ENCODE measurements at regions not wholly inside any gene's neighbourhood (a gene's known extent, or its start where the extent isn't known, plus 50 kb on each side); places are given as distances from the start of the nearest gene placed in this dataset.

DNA sequence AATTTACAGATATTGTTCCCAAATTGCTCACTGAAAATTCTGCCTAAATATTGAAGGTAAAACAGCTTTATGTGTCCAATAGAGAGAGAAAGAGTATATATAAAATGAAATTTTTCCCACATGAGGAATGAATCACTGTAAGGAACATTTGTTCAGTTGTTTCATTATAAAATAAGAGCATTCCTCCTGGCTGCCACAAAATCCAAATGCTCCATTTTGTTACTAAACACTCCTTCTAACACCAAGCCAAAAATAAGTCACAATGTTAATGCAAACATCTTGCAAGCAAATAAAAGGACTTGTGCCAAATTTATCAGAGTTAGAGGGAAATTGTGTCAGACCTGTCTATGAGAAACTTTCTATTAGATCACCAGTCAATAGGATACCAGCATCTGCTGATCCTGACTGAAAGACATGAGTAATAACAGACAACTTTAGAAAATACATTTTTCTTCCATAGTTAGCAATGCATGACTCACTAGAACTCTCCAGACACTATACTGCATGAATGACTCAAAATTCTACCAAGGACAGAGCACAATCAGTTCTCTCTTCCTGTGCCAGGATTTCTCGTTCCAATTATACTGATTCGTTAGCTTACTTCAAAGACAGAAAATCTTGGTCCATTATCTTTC is 83.5 kb upstream of the FNDC3A start:
- DNase-seq = no peak

DNA sequence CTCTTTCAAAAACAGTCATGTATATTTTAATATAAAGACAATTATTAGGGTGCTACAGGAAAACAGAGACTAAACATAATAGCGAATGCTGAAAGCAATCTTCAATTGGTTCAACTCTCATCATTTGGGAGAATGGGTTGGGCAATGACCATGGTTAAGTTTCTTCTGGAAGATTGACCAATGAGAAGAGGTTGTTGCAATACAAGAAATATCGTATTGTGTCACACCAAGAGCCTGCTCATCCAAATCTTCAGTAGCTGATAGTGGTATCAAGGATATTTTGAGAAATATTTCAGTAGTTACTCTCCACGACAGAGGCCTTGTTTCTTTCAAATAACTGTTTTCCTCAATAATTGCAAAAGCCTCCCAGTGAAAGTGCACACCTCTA is 83.0 kb upstream of the FNDC3A start:
- DNase-seq = no peak

DNA sequence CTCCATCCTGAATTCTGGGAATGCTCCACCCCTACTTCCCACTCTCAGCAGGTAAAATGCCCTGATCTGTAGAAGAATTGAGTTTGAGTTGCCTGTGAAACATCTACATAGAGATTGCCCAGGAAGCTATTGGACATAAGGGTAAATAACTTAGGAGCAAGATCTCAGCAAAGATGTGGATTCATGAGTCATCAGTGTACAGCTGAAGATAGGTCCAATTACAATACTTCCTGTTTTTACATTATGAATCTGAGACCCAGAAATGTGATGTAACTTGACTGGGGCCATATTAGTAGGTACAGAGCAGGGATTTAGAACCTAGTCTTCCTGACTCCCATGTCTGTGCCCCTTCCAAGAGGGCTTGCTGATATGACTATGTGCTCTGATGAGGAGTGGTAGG is 79.4 kb upstream of the FNDC3A start:
- DNase-seq = no peak

DNA sequence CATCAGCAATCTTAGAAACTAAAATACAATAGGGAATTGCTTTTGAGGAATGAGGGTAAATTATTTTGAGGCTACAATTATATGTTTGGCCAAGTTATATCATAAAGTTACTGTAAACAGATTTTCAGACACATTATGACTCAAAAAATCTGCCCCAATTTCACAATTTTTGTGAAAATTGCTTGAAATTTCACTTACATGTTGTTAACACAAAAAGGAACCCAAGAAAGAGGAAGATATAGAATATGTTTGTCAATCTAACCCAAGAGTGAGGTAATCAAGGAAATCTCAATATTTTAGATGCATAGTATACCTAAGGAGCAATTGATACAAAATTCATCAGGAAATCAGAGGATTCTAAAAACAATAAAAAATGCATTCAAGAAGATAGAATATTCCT is 73.9 kb upstream of the FNDC3A start:
- DNase-seq = no peak

DNA sequence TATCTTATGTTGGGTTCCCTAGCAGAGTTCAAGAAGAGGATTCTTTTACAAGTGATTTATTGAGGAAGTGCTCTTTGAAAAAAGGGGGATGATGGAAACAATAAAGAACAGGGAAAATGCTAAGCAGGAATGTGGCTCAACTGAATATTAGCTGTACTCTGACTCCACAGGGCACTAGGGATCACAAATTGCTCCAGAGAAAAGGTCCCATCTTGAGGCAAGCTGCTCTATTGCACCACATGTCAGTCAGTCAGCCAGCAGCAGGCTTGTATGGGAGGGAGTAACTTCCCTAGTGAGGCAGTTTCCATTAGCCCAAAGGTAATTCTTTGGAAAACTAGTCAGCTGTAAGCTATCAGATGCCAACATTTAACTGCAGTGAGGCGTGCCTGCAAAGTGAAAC is 73.3 kb upstream of the FNDC3A start:
- no peak for DNase-seq

DNA sequence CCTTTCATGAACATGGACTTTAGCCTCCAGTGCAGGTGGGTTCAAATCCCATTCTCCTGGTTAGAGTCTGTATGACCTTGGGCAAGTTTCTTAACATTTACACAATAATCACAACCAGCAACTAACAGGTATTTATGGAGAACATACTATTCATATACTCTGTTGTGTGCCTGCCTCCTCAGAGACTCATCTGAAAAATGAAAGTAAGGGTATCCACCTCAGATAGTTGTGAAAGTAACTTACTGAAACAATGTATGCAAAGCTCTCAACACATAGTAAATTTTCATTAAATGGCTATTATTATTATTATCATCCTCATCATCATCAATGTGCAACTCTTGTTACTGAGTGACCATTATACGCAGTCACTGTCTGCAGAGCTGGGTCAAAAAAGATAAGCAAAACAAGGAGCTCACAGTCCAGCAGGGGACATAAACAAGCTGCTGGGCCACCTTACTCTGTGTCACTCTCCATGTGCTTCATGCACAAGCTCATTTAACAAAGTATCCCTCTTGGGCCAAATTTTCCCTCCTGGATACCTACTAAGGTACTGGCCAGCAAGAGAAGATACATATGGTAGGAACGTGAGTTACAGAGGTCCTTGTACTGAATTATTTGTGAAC is 70.9 kb upstream of the FNDC3A start:
- no peak for DNase-seq

DNA sequence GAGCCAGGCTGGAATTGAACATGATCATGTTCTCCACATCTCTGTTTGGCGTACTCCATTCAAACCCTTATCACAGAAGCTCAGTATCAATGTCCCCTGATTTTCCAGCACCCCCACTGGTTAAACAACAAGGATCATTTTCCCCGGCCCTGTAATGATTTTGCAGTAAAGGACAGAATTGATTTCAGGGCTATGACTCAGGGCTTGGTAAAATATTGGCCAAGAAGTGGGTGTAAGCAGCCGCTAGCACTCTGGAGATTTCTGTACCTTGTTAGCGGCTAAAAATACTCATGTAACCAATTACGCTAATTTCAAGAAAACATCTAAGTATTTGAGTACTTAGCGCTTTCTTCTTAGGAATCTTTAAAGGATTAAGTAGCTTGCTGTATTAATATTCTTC is 69.5 kb upstream of the FNDC3A start:
- no peak for DNase-seq

DNA sequence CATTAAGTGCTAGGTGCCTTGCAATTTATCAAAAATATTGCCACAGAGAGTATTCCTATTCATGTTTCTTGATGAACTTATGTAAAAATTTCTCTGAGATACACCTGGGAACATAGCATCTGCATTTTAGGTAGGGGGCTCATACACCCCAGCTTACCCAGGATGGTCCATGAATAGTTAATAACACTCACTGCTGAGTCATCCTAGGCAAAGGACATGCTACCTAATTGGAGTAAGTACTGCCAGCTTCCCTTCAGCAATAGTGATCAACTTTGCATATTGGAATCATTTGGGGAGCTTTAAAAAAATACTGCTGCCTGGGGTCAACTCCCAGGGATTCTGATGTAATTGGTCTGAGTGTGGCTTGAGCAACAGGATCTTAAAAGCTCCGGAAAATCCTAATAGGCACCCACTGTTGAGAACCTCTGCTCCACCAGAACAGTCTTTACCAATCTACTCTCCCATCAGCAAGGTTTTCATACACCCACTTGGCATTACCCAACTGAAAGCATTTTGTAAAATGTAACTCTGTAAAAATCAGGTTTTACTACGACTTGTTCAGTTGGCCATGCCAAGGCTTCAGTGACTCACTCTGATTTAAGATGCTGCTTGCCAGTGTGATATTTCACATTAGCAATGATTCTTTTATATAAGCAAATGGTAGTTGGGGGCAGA is 67.2 kb upstream of the FNDC3A start:
- no peak for DNase-seq

DNA sequence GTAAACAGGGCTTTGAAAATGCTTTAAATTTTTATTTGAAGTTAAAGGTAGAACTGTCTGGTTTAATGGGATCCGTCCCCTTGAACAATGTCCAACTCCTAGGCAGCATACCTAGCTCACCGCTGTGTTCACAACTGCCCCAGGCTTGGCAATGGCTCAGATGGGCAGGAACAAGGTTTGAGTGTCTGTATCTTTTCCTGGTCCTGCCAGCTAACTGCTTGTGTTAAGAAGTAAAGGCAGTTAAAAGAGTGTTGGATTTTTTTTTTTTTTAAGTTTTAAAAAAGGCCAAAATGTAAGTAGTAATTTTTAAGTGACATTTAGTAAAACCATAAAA is 66.7 kb upstream of the FNDC3A start:
- no peak for DNase-seq

DNA sequence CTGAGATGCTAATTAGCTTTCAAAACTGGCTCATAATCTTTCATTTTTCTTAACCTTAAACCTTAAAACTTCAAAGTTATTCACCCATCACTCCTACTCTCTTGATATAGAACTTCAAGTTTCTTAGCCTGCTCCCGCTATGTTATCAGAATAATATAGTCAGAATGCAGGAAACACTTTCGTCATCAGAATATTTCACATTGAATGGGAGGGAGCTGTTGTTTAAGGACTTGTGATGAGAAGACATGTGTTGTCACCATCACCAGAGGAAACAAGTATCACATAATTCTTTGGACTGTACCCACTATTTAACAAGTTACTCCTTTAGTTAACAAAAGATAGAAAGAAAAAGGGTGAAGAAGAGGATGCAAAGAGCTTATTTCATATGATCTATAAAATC is 65.0 kb upstream of the FNDC3A start:
- no peak for DNase-seq

DNA sequence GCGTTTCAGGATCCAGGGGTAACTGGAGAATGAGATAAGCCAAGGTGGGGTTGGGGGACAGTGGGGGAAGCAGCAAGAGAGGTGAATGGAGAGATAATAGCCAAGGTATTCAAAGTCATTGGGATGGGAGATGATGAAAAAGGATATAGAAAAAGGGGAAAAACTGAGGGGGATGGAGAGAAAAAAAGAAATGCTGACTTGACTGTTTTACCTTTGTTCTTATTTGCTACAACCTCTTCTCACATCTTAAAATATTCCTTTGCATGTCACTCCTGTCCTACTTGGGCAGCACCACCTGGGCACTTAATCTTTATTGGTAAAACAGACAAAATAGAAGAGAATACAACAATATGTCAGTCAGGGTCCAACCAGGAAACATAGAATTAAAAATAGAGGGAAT is 56.0 kb upstream of the FNDC3A start:
- DNase-seq = no peak

DNA sequence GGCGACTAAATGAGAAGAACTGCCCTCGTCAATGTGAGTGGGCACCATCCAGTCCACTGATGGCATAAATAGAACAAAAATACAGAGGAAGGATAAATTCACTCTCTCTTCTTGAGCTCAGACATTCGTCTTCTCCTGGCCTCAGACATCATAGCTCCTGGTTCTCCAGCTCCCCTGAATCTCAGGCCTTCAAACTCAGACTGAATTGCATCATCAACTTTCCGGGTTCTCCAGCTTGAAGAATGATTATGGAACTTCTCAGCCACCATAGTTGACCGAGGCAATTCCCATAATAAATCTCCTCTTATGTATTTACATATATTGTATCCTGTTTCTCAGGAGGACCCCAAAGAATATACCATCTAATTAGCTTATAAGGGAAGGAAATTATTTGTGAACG is 55.0 kb upstream of the FNDC3A start:
- DNase-seq = no peak

DNA sequence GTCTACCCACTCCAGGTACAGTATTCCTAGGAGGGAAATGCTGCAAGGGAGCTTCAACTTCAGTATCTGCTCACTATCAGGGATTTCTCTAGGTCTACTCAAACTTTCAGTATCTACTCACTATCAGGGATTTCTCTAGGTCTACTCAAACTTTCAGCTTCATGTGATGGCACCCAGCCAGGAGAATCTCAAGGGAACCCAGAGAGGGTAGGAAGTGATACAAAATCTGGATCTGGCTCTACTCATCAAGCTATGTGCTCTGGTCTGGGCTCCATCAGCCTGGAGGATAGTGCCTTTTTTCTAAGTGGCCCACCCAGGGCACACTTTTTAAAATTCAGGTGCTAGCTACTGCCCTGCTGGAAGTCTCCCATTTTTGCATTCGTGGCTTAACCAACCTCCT is 52.3 kb upstream of the FNDC3A start:
- no peak for DNase-seq

DNA sequence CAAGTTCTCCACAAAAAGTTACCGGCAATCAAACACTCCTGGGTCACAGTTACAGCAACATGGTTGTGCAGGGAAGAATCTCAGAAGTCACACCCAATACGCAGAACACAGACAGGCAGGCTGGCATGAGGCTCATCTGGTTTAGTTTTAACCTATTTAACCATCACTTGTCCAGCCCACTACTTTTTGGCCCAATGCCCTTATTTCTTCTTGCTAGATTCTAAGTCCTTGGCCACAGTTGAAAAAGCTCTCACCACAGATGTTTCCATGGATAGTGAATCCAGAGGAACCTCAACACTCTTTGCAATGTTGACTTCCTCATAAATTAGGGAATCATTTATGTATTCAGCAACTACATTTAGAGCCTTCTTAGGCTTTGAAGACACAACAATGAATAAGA is 50.7 kb upstream of the FNDC3A start:
- DNase-seq = no peak
